ENCODE measurements at regions not wholly inside any gene's neighbourhood (a gene's known extent, or its start where the extent isn't known, plus 50 kb on each side); places are given as distances from the start of the nearest gene placed in this dataset.

DNA sequence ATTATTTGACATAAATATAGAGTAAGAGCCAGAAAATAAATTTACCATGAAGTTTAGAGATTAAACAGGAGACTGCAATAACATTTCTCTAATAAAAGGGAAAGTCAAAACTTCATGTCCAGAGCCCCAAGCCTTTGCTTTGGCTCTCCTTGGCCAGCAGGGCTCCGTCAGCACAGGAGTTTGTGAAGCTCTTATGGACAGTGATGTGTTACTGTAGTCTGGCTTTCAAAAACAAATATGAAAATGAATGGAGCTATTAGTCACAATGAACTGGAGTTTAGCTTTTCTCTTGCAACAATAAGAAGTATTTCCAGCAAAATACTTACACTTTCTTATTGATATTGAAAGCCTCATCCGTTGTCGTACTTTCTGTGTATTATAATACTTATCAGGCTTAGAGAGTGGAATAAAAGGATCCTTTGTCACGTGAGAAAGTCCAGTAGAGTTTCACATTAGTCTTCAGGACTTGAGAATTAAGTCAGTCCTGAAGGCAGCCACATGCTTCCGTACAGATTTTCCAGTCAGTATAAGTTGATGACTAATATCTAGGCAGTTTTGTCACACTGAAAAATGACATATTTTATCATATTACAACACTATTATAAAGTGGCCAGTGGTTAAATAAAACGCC, 117.0 kb upstream of the PRL start:
- dilution Hi-C loops (cut with MboI; ENCODE audit: extremely low pct_ligation_motif_present, low sequenced_read_pairs): no loop called here
- no peak overlapping the region for H3K4me2 ChIP-seq (ENCODE audit: control insufficient read depth, extremely low read depth, insufficient read depth, low read depth, low read length)
- TF ChIP-seq, protein P1, sequence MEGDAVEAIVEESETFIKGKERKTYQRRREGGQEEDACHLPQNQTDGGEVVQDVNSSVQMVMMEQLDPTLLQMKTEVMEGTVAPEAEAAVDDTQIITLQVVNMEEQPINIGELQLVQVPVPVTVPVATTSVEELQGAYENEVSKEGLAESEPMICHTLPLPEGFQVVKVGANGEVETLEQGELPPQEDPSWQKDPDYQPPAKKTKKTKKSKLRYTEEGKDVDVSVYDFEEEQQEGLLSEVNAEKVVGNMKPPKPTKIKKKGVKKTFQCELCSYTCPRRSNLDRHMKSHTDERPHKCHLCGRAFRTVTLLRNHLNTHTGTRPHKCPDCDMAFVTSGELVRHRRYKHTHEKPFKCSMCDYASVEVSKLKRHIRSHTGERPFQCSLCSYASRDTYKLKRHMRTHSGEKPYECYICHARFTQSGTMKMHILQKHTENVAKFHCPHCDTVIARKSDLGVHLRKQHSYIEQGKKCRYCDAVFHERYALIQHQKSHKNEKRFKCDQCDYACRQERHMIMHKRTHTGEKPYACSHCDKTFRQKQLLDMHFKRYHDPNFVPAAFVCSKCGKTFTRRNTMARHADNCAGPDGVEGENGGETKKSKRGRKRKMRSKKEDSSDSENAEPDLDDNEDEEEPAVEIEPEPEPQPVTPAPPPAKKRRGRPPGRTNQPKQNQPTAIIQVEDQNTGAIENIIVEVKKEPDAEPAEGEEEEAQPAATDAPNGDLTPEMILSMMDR (optimal IDR thresholded peaks at IDR 0.05 in 1 of 3, IDR thresholded peaks at IDR 0.05 in 1 of 3, conservative IDR thresholded peaks at IDR 0.05 in 1 of 3; ENCODE audit: extremely low read depth in 1 of 3, insufficient read depth in 2 of 3, low read length in 3 of 3): no peak
- no peak for TF ChIP-seq EZH2 (IDR thresholded peaks at IDR 0.05; ENCODE audit: low read length)

DNA sequence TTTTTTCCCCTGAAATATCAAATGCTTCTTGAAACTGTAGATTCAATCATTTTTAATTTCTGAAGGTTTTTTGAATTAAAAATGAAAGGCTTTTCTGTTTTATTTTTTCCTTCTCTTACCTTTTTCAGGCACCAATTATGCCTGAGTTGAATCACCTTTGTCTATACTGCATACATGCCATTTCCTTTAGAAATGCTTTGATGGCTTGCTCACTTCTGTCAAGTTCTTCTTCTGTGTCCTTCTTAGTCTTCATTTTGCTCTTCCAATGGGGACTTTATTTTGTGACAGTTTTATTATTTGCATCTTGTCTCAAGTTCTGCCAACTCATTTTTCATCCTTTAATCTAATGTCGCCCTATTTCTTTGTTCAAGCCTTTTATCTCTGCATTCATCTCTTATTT, 121.9 kb upstream of the PRL start:
- no peak for DNase-seq (ENCODE audit: low read depth, low spot score)

More for the DNA sequence above, 117.0 kb upstream of the PRL start:
- H3K4me3 ChIP-seq (ENCODE audit: control insufficient read depth in 2 of 3, extremely low read depth in 1 of 3, insufficient read depth in 2 of 3, low read depth in 1 of 3, low read length in 3 of 3): no peak overlapping the region
- H3K36me3 ChIP-seq (ENCODE audit: control insufficient read depth in 2 of 2, extremely low read depth in 1 of 2, insufficient read depth in 2 of 2, low read length in 2 of 2): no peaks in the 10 kb centered on the region
- no peak for DNase-seq (ENCODE audit: low read depth, low spot score)
- H3K27ac ChIP-seq (ENCODE audit: control insufficient read depth, insufficient read depth, low read length): no peak overlapping the region
- H3K9ac ChIP-seq (ENCODE audit: control insufficient read depth, extremely low read depth, insufficient read depth, low read length): no peak overlapping the region
- H4K20me1 ChIP-seq (ENCODE audit: control insufficient read depth, extremely low read depth, insufficient read depth, low read length): no peaks in the 10 kb centered on the region
- H3K79me2 ChIP-seq (ENCODE audit: control insufficient read depth, insufficient read depth, low read length): no peaks in the 10 kb centered on the region
- no peaks in the 10 kb centered on the region for H3K4me1 ChIP-seq (ENCODE audit: control insufficient read depth, extremely low read depth, insufficient read depth, low read length)
- H2AFZ ChIP-seq (ENCODE audit: control insufficient read depth, low read length): no peak overlapping the region
- no peak for FAIRE-seq
- peaks cover 5% of the 10 kb centered on the region for H3K9me3 ChIP-seq (ENCODE audit: control insufficient read depth, low read depth, low read length)
- H3K9me1 ChIP-seq (ENCODE audit: control insufficient read depth, extremely low read depth, insufficient read depth, low read length): no peaks in the 10 kb centered on the region
- H3K27me3 ChIP-seq (ENCODE audit: control insufficient read depth, extremely low read depth, insufficient read depth, low read length): no peaks in the 10 kb centered on the region

More for the DNA sequence above, 121.9 kb upstream of the PRL start:
- H3K79me2 ChIP-seq (ENCODE audit: control insufficient read depth, insufficient read depth, low read length): no peaks in the 10 kb centered on the region
- TF ChIP-seq, protein P1 (optimal IDR thresholded peaks at IDR 0.05 in 1 of 3, IDR thresholded peaks at IDR 0.05 in 1 of 3, conservative IDR thresholded peaks at IDR 0.05 in 1 of 3; ENCODE audit: extremely low read depth in 1 of 3, insufficient read depth in 2 of 3, low read length in 3 of 3): no peak
- no peak for TF ChIP-seq EZH2 (IDR thresholded peaks at IDR 0.05; ENCODE audit: low read length)
- H3K9me1 ChIP-seq (ENCODE audit: control insufficient read depth, extremely low read depth, insufficient read depth, low read length): no peaks in the 10 kb centered on the region
- peaks cover 8% of the 10 kb centered on the region for H3K4me1 ChIP-seq (ENCODE audit: control insufficient read depth, extremely low read depth, insufficient read depth, low read length)
- H4K20me1 ChIP-seq (ENCODE audit: control insufficient read depth, extremely low read depth, insufficient read depth, low read length): no peaks in the 10 kb centered on the region
- no peak overlapping the region for H2AFZ ChIP-seq (ENCODE audit: control insufficient read depth, low read length)
- peaks cover 8% of the 10 kb centered on the region for H3K9me3 ChIP-seq (ENCODE audit: control insufficient read depth, low read depth, low read length)
- H3K9ac ChIP-seq (ENCODE audit: control insufficient read depth, extremely low read depth, insufficient read depth, low read length): no peak overlapping the region
- H3K36me3 ChIP-seq (ENCODE audit: control insufficient read depth in 2 of 2, extremely low read depth in 1 of 2, insufficient read depth in 2 of 2, low read length in 2 of 2): no peaks in the 10 kb centered on the region
- no peak overlapping the region for H3K4me3 ChIP-seq (ENCODE audit: control insufficient read depth in 2 of 3, extremely low read depth in 1 of 3, insufficient read depth in 2 of 3, low read depth in 1 of 3, low read length in 3 of 3)
- no peak overlapping the region for H3K27ac ChIP-seq (ENCODE audit: control insufficient read depth, insufficient read depth, low read length)
- dilution Hi-C loops (cut with MboI; ENCODE audit: extremely low pct_ligation_motif_present, low sequenced_read_pairs): no loop called here
- no peak overlapping the region for H3K4me2 ChIP-seq (ENCODE audit: control insufficient read depth, extremely low read depth, insufficient read depth, low read depth, low read length)
- no peaks in the 10 kb centered on the region for H3K27me3 ChIP-seq (ENCODE audit: control insufficient read depth, extremely low read depth, insufficient read depth, low read length)
- FAIRE-seq: no peak
